ENCODE measurements at regions not wholly inside any gene's neighbourhood (a gene's known extent, or its start where the extent isn't known, plus 50 kb on each side); places are given as distances from the start of the nearest gene placed in this dataset.

GRCh38 chr19:16000024-16000663 is 51.3 kb downstream of the OR10H4 start:
- Histone ChIP-seq H3K36me3 (no peaks in the 10 kb centered on the region), H3K27ac (no peak overlapping the region), H3K27me3 (no peaks in the 10 kb centered on the region), H3K4me1 (ENCODE audit: low read depth) (no peaks in the 10 kb centered on the region), H3K4me3 (no peak overlapping the region), H3K9me3 (ENCODE audit: low read depth) (no peaks in the 10 kb centered on the region)
- TF ChIP-seq CTCF (IDR thresholded peaks at IDR 0.05; ENCODE audit: low read depth, low read length) = no peak
- no peak for DNase-seq (ENCODE audit: low read depth in 1 of 2, low spot score in 1 of 2)

GRCh38 chr19:16001481-16002312 is 52.9 kb downstream of the OR10H4 start:
- no peaks in the 10 kb centered on the region for H3K27me3 ChIP-seq

GRCh38 chr19:16002406-16003384 is 53.9 kb downstream of the OR10H4 start:
- no peaks in the 10 kb centered on the region for H3K36me3 ChIP-seq
- H3K27ac ChIP-seq = no peak overlapping the region
- H3K4me3 ChIP-seq = no peak overlapping the region
- H3K27me3 ChIP-seq = no peaks in the 10 kb centered on the region
- DNase-seq (ENCODE audit: low read depth in 1 of 2, low spot score in 1 of 2) = peak in 1 of 2 donors; percentile 9
- no peaks in the 10 kb centered on the region for H3K9me3 ChIP-seq (ENCODE audit: low read depth)
- no peak for TF ChIP-seq CTCF (IDR thresholded peaks at IDR 0.05; ENCODE audit: low read depth, low read length)
- H3K4me1 ChIP-seq (ENCODE audit: low read depth) = no peaks in the 10 kb centered on the region

More at GRCh38 chr19:16001481-16002312, 52.9 kb downstream of the OR10H4 start:
- Histone ChIP-seq H3K9me3 (ENCODE audit: low read depth) (no peaks in the 10 kb centered on the region), H3K36me3 (no peaks in the 10 kb centered on the region), H3K27ac (no peak overlapping the region), H3K4me1 (ENCODE audit: low read depth) (no peaks in the 10 kb centered on the region), H3K4me3 (no peak overlapping the region)
- peak; percentile 6 for TF ChIP-seq CTCF (IDR thresholded peaks at IDR 0.05; ENCODE audit: low read depth, low read length)
- DNase-seq (ENCODE audit: low read depth in 1 of 2, low spot score in 1 of 2) = peak in 1 of 2 donors; percentile 82

- no peak for DNase-seq (ENCODE audit: low read depth in 1 of 2, low spot score in 1 of 2)
- TF ChIP-seq CTCF (IDR thresholded peaks at IDR 0.05; ENCODE audit: low read depth, low read length) = no peak
- no peaks in the 10 kb centered on the region for H3K9me3 ChIP-seq (ENCODE audit: low read depth)
Measured at GRCh38 chr19:16003391-16003790, 54.6 kb downstream of the OR10H4 start.

GRCh38 chr19:16005925-16006324 is 57.1 kb downstream of the OR10H4 start:
- no peaks in the 10 kb centered on the region for H3K9me3 ChIP-seq (ENCODE audit: low read depth)
- no peak overlapping the region for H3K27ac ChIP-seq
- no peaks in the 10 kb centered on the region for H3K4me1 ChIP-seq (ENCODE audit: low read depth)
- H3K4me3 ChIP-seq = no peak overlapping the region
- no peak for TF ChIP-seq CTCF (IDR thresholded peaks at IDR 0.05; ENCODE audit: low read depth, low read length)
- no peaks in the 10 kb centered on the region for H3K36me3 ChIP-seq
- DNase-seq (ENCODE audit: low read depth in 1 of 2, low spot score in 1 of 2) = no peak
- no peaks in the 10 kb centered on the region for H3K27me3 ChIP-seq

More at GRCh38 chr19:16003391-16003790, 54.6 kb downstream of the OR10H4 start:
- no peak overlapping the region for H3K27ac ChIP-seq
- no peaks in the 10 kb centered on the region for H3K36me3 ChIP-seq
- no peaks in the 10 kb centered on the region for H3K27me3 ChIP-seq
- H3K4me1 ChIP-seq (ENCODE audit: low read depth) = no peaks in the 10 kb centered on the region
- no peak overlapping the region for H3K4me3 ChIP-seq

All from cardiac muscle cell (in vitro differentiated cells and primary cell).